A549 (cell line): ENCODE measurements at regions not wholly inside any gene's neighbourhood (a gene's known extent, or its start where the extent isn't known, plus 50 kb on each side); places are given as distances from the start of the nearest gene placed in this dataset.

Experiments
- ATAC-seq, 2 experiments: fragments of 200-7000 bp in 1 of 2; fragments of >200 bp in 1 of 2; cut with Nextera tagmentation in 1 of 2; cut with Tn5 transposase in 1 of 2; 3 replicates each; pipeline versions ENCODE4 v1.8.0 to v1.9.1; 2018 to 2020; ENCODE audit warnings: mild to moderate bottlenecking in 1 of 2, moderate library complexity in 1 of 2
- CTCF ChIA-PET: fragments of 300-600 bp; sonication (Branson Sonifier 250); formaldehyde crosslinking; extraction: SDS; loops from one replicate; lab custom pipeline; 2021; ENCODE audit warnings: antibody characterized with exemption, inconsistent platforms; lab: Yijun Ruan, JAX
- POLR2A ChIA-PET: fragments of 350-600 bp; formaldehyde crosslinking; extraction: SDS; loops from one replicate; lab custom pipeline; 2021; ENCODE audit warnings: antibody characterized with exemption, inconsistent platforms; lab: Yijun Ruan, JAX
- DNase-seq, 2 experiments: peaks; one replicate each; pipeline versions ENCODE4 v3.0.0 to v3.0.0-alpha.2; 2011 to 2016; ENCODE audit warnings: low read depth in 1 of 2, low spot score in 1 of 2
- FAIRE-seq: peaks from 2 replicates; lab custom pipeline; 2011; peaks lifted over from hg19 to GRCh38; lab: Jason Lieb, UNC
- H3K27ac ChIP-seq, 2 experiments: fragments of >200 bp; sonication (Bioruptor Twin); formaldehyde crosslinking; 3 replicates each; pipeline ENCODE4 v1.5.1; 2016 to 2017
- H3K4me1 ChIP-seq: fragments of >200 bp; sonication (Bioruptor Twin); formaldehyde crosslinking; 3 replicates; pipeline ENCODE4 v1.6.1; 2016
- H3K4me2 ChIP-seq: fragments of >200 bp; sonication (Bioruptor Twin); formaldehyde crosslinking; 3 replicates; pipeline ENCODE4 v1.6.1; 2016
- H3K4me3 ChIP-seq: fragments of >200 bp; sonication (Bioruptor Twin); formaldehyde crosslinking; 3 replicates; pipeline ENCODE4 v1.5.1; 2016
- H3K9me3 ChIP-seq: fragments of >200 bp; sonication (Bioruptor Twin); formaldehyde crosslinking; 3 replicates; pipeline ENCODE4 v1.6.1; 2016
- CBX2 ChIP-seq: fragments of 200-600 bp; sonication (generic); IDR thresholded peaks from 2 replicates; pipeline ENCODE4 v1.6.1; 2016; ENCODE audit warnings: low read depth, mild to moderate bottlenecking, borderline replicate concordance
- CBX8 ChIP-seq: fragments of 200-600 bp; sonication (generic); IDR thresholded peaks from 2 replicates; pipeline ENCODE4 v1.6.1; 2016
- EHF ChIP-seq: fragments of 250-450 bp; sonication (Bioruptor Pico); IDR thresholded peaks from 2 replicates; pipeline ENCODE4 v1.5.0; 2020; ENCODE audit warnings: mild to moderate bottlenecking
- FOSB ChIP-seq: fragments of 250-450 bp; sonication (Bioruptor Pico); IDR thresholded peaks from 2 replicates; pipeline ENCODE4 v1.5.0; 2020; ENCODE audit warnings: mild to moderate bottlenecking, moderate library complexity
- GATA3 ChIP-seq: IDR thresholded peaks from 2 replicates; pipeline ENCODE4 v1.6.1; 2012; ENCODE audit warnings: borderline replicate concordance
- HOXB5 ChIP-seq: fragments of 250-450 bp; sonication (Bioruptor Pico); IDR thresholded peaks from 2 replicates; pipeline ENCODE4 v1.5.0; 2020; ENCODE audit warnings: mild to moderate bottlenecking, moderate library complexity
- JUN ChIP-seq, 2 experiments: fragments of >200 bp; sonication (Bioruptor Twin); formaldehyde crosslinking; IDR thresholded peaks; 2 replicates in 1 of 2; 3 replicates in 1 of 2; pipeline ENCODE4 v1.6.1; 2016 to 2017
- RNF2 ChIP-seq: fragments of 200-600 bp; sonication (generic); IDR thresholded peaks from 2 replicates; pipeline ENCODE4 v1.6.1; 2016; ENCODE audit warnings: low read depth, mild to moderate bottlenecking, antibody characterized with exemption, moderate library complexity, borderline replicate concordance
- ZSCAN20 ChIP-seq: fragments of 250-450 bp; sonication (Bioruptor Pico); IDR thresholded peaks from 2 replicates; pipeline ENCODE4 v1.8.0; 2022; ENCODE audit warnings: mild to moderate bottlenecking, moderate library complexity
- WGBS: methylation state at CpG from one replicate; pipeline ENCODE4 v1.1.6; 2017; ENCODE audit errors: missing lambda C conversion rate; 5-methylcytosine and 5-hydroxymethylcytosine counted together
- TF ChIP-seq, protein P1 (sequence below): fragments of 250-450 bp; sonication (Bioruptor Pico); IDR thresholded peaks from 2 replicates; pipeline ENCODE4 v1.5.0; 2021; ENCODE audit warnings: mild to moderate bottlenecking, moderate library complexity, borderline replicate concordance
- TF ChIP-seq, protein P2 (sequence below): fragments of 150-350 bp; IDR thresholded peaks from 2 replicates; pipeline ENCODE4 v1.6.1; 2014; ENCODE audit warnings: low read depth, mild to moderate bottlenecking, low read length
- TF ChIP-seq, protein P3 (sequence below): fragments of 200-600 bp; sonication (generic); IDR thresholded peaks from 2 replicates; pipeline ENCODE4 v1.6.1; 2016; ENCODE audit warnings: antibody characterized with exemption, mild to moderate bottlenecking, moderate library complexity
- TF ChIP-seq, protein P4 (sequence below): IDR thresholded peaks from 2 replicates; pipeline ENCODE4 v1.6.1; 2012

DNA sequence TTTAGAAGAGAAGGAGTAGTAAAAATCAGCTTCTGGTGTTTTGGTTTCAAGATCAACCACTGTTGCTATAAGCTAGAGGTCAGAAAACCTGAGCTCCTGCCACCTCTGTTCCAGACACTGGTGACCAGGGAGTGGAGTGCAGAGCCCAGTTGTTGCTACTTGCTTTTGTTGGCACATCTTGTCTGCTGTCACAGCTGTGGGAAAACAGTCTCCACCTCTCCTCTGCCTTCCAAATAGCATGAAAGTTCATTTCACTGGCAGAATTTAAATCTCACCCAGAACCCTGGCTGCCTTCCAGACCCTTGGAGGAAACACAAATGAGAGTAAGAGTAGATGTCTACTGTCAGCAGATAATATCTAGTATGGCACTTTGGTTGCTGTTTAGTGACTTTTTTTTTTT lies 297.5 kb upstream of the KLF3 start (continued):
- TF ChIP-seq, protein P1, sequence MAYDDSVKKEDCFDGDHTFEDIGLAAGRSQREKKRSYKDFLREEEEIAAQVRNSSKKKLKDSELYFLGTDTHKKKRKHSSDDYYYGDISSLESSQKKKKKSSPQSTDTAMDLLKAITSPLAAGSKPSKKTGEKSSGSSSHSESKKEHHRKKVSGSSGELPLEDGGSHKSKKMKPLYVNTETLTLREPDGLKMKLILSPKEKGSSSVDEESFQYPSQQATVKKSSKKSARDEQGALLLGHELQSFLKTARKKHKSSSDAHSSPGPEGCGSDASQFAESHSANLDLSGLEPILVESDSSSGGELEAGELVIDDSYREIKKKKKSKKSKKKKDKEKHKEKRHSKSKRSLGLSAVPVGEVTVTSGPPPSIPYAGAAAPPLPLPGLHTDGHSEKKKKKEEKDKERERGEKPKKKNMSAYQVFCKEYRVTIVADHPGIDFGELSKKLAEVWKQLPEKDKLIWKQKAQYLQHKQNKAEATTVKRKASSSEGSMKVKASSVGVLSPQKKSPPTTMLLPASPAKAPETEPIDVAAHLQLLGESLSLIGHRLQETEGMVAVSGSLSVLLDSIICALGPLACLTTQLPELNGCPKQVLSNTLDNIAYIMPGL (CRISPR knock-in tag): no peak
- no peak for TF ChIP-seq CBX2
- TF ChIP-seq EHF (CRISPR knock-in tag): no peak
- no peak for TF ChIP-seq JUN (IDR thresholded peaks at IDR 0.05)
- no peak for TF ChIP-seq CBX8
- no peak for TF ChIP-seq HOXB5 (CRISPR knock-in tag)
- TF ChIP-seq, protein P2, sequence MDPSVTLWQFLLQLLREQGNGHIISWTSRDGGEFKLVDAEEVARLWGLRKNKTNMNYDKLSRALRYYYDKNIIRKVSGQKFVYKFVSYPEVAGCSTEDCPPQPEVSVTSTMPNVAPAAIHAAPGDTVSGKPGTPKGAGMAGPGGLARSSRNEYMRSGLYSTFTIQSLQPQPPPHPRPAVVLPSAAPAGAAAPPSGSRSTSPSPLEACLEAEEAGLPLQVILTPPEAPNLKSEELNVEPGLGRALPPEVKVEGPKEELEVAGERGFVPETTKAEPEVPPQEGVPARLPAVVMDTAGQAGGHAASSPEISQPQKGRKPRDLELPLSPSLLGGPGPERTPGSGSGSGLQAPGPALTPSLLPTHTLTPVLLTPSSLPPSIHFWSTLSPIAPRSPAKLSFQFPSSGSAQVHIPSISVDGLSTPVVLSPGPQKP: no peak

DNA sequence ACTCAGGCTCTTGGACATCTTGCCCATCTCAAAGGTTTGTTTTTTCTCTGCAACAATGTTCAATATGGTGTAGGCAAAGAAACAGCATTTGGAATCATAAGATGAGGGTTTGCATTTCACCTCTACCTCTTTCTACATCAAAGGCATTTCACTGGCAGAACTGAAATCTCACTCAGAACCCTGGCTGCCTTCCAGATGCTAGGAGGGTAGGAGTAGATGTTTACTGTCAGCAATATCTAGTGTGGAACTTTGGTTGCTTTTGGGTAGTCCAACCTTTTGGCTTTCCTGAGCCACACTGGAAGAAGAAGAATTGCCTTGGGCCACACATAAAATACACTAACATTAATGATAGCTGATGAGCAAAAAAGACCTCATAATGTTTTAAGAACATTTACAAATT lies 297.0 kb upstream of the KLF3 start:
- no peak for ATAC-seq
- Histone ChIP-seq H3K4me2 (no peak overlapping the region), H3K4me3 (no peak overlapping the region), H3K9me3 (no peaks in the 10 kb centered on the region), H3K27ac (no peak overlapping the region), H3K4me1 (peaks cover 3% of the 10 kb centered on the region; the same call in 1 of the 3 replicates)
- ChIA-PET POLR2A (no interaction called here), CTCF (no interaction called here)
- TF ChIP-seq, protein P3, sequence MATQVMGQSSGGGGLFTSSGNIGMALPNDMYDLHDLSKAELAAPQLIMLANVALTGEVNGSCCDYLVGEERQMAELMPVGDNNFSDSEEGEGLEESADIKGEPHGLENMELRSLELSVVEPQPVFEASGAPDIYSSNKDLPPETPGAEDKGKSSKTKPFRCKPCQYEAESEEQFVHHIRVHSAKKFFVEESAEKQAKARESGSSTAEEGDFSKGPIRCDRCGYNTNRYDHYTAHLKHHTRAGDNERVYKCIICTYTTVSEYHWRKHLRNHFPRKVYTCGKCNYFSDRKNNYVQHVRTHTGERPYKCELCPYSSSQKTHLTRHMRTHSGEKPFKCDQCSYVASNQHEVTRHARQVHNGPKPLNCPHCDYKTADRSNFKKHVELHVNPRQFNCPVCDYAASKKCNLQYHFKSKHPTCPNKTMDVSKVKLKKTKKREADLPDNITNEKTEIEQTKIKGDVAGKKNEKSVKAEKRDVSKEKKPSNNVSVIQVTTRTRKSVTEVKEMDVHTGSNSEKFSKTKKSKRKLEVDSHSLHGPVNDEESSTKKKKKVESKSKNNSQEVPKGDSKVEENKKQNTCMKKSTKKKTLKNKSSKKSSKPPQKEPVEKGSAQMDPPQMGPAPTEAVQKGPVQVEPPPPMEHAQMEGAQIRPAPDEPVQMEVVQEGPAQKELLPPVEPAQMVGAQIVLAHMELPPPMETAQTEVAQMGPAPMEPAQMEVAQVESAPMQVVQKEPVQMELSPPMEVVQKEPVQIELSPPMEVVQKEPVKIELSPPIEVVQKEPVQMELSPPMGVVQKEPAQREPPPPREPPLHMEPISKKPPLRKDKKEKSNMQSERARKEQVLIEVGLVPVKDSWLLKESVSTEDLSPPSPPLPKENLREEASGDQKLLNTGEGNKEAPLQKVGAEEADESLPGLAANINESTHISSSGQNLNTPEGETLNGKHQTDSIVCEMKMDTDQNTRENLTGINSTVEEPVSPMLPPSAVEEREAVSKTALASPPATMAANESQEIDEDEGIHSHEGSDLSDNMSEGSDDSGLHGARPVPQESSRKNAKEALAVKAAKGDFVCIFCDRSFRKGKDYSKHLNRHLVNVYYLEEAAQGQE: no peak
- no peak for TF ChIP-seq FOSB
- no peak for TF ChIP-seq RNF2
- FAIRE-seq: no peak
- no peak for DNase-seq

DNA sequence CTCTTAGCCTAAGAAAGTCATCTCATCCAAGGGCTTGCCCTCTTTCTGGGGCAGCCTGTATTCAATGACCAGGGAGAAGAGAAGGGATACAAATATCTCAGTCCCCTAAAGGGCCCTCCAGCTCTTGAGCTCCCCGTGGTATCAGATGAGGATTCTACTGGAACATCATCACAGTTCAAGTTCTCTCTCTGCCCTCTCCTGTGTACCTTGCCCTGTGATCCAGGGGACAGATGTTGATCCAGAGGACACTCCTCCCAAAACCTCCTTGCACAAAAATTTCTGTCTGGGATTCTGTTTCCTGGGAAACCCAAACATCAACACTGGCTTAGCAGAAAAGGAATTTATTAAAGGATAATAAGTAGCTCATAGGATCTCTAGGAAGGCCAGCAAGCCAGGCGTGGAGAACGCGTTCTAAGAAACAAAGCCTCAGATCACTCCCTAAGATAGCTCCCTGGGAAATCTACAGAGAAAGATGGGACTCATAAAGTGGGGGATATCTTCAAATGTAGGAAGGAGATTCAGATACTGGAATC lies 296.3 kb upstream of the KLF3 start:
- FAIRE-seq: no peak
- Histone ChIP-seq H3K27ac (no peak overlapping the region), H3K4me3 (no peak overlapping the region), H3K4me2 (no peak overlapping the region), H3K4me1 (peaks cover 3% of the 10 kb centered on the region; the same call in 1 of the 3 replicates), H3K9me3 (no peaks in the 10 kb centered on the region)
- ChIA-PET CTCF (no interaction called here), POLR2A (no interaction called here)
- 71% methylated on average over 4 of the region's 4 CpGs for WGBS
- TF ChIP-seq, protein P4, sequence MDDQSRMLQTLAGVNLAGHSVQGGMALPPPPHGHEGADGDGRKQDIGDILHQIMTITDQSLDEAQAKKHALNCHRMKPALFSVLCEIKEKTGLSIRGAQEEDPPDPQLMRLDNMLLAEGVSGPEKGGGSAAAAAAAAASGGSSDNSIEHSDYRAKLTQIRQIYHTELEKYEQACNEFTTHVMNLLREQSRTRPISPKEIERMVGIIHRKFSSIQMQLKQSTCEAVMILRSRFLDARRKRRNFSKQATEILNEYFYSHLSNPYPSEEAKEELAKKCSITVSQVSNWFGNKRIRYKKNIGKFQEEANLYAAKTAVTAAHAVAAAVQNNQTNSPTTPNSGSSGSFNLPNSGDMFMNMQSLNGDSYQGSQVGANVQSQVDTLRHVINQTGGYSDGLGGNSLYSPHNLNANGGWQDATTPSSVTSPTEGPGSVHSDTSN: no peak
- TF ChIP-seq ZSCAN20 (CRISPR knock-in tag): no peak
- DNase-seq: no peak
- ATAC-seq: no peak

DNA sequence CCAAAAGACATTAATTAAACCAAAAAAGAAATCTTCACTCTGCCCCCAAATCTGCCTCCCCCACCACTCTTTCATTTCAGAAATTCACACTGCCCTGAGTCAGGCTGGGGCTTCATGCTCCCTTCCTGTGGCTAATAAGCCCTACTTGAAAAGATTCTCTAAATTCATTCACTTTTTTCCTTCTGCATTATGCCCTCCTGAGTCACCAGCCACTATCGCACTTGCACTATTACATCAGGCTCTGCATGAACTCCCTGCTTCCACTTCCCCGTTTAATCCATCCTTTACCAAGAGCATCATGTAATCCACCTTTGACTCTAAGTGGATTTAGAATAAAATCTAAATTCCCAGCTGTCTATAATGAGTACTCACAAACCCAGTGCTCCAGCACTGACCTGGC lies 295.4 kb upstream of the KLF3 start:
- no peak for FAIRE-seq
- H3K4me3 ChIP-seq: no peak overlapping the region
- peaks cover 3% of the 10 kb centered on the region; the same call in 1 of the 3 replicates for H3K4me1 ChIP-seq
- DNase-seq: no peak
- H3K9me3 ChIP-seq: no peaks in the 10 kb centered on the region
- ATAC-seq: no peak
- no peak overlapping the region for H3K27ac ChIP-seq
- no peak overlapping the region for H3K4me2 ChIP-seq
- CTCF ChIA-PET: no interaction called here
- TF ChIP-seq GATA3: no peak
- 59% methylated on average over 2 of the region's 2 CpGs for WGBS
- POLR2A ChIA-PET: no interaction called here
